ENCODE measurements at regions not wholly inside any gene's neighbourhood (a gene's known extent, or its start where the extent isn't known, plus 50 kb on each side); places are given as distances from the start of the nearest gene placed in this dataset.

DNA sequence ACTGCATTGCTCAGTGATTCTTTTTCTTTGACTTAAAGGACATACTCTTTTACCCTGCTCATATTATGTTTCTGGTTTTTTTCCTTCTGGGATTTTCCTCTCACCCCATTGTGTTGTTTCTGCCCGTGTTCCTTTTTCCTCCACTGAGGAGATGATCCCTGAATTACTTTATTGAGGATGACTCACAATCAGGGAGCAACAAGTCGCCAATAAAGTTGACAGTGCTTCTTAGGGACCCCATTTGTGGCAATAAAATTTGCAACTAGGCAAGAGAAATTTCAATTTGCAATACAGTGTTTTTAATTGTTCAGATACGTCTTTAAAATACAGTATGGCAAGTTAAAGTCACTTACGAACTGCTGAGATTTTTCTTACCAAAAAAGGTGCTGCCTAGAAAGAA is 217.9 kb downstream of the SOX4 start:
- TF ChIP-seq, protein P1, sequence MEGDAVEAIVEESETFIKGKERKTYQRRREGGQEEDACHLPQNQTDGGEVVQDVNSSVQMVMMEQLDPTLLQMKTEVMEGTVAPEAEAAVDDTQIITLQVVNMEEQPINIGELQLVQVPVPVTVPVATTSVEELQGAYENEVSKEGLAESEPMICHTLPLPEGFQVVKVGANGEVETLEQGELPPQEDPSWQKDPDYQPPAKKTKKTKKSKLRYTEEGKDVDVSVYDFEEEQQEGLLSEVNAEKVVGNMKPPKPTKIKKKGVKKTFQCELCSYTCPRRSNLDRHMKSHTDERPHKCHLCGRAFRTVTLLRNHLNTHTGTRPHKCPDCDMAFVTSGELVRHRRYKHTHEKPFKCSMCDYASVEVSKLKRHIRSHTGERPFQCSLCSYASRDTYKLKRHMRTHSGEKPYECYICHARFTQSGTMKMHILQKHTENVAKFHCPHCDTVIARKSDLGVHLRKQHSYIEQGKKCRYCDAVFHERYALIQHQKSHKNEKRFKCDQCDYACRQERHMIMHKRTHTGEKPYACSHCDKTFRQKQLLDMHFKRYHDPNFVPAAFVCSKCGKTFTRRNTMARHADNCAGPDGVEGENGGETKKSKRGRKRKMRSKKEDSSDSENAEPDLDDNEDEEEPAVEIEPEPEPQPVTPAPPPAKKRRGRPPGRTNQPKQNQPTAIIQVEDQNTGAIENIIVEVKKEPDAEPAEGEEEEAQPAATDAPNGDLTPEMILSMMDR (IDR thresholded peaks at IDR 0.05; ENCODE audit: unreplicated experiment) = no peak
- H3K4me1 Mint-ChIP-seq (ENCODE audit: low read depth, unreplicated experiment) = peaks cover 8% of the 10 kb centered on the region
- H3K9me3 Mint-ChIP-seq (ENCODE audit: low read depth, unreplicated experiment) = peaks cover 2% of the 10 kb centered on the region
- H3K27me3 Mint-ChIP-seq (ENCODE audit: unreplicated experiment) = no peaks in the 10 kb centered on the region
- BruUV-seq (replicated peaks) = no TSS peak
- no peak overlapping the region for H3K4me3 Mint-ChIP-seq (ENCODE audit: low read depth, unreplicated experiment)
- intact Hi-C loops (cut with micrococcal nuclease; ENCODE audit: unreplicated experiment) = no loop called here
- DNase-seq = no peak
- CTCF ChIA-PET = no interaction called here
- H3K27ac Mint-ChIP-seq (ENCODE audit: unreplicated experiment) = no peak overlapping the region
- H3K36me3 Mint-ChIP-seq (ENCODE audit: insufficient read depth, unreplicated experiment) = no peaks in the 10 kb centered on the region

DNA sequence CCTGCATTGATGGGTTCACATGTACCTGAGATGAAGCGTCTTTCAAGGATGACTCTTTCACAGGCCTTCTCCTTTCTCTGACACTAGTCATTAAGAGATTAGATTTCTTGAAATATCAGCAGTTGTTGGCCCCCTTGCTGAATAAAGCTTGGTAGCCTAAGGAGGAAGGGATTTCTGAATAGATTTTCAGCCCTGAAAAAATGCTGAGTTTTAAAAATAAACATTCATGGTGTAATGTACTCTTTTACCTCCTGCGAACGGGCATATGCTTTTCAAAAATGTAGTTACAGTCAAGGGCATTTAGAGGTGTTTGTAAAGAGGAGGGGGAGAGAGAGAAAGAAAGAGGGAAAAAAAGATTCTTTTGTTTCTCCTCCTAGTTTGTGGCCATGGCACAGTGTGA is 222.7 kb downstream of the SOX4 start:
- TF ChIP-seq, protein P1 (IDR thresholded peaks at IDR 0.05; ENCODE audit: unreplicated experiment) = no peak
- intact Hi-C loops (cut with micrococcal nuclease; ENCODE audit: unreplicated experiment) = no loop called here
- peaks cover 2% of the 10 kb centered on the region for H3K9me3 Mint-ChIP-seq (ENCODE audit: low read depth, unreplicated experiment)
- no peaks in the 10 kb centered on the region for H3K4me1 Mint-ChIP-seq (ENCODE audit: low read depth, unreplicated experiment)
- H3K27me3 Mint-ChIP-seq (ENCODE audit: unreplicated experiment) = no peaks in the 10 kb centered on the region
- no TSS peak for BruUV-seq (replicated peaks)
- no peak overlapping the region for H3K27ac Mint-ChIP-seq (ENCODE audit: unreplicated experiment)
- CTCF ChIA-PET = no interaction called here
- no peaks in the 10 kb centered on the region for H3K36me3 Mint-ChIP-seq (ENCODE audit: insufficient read depth, unreplicated experiment)
- DNase-seq = no peak
- no peak overlapping the region for H3K4me3 Mint-ChIP-seq (ENCODE audit: low read depth, unreplicated experiment)

DNA sequence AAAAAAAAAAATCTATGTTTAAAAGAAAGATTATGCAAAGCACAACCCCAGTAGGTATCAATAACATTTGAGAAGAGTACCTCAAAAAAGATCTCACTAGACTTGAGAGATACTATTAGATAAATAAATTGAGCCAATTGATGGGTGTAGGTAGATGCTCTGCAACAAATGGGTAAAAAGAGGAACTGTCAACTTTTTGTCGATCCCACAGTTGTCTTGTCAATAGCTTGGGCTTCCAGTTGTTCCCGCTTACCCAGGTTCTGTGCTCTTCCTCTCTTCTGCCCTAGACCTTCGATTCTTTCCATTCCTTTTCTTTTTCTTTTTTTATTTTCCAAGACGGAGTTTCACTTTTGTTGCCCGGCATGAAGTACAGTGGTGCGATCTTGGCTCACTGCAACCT is 226.9 kb downstream of the SOX4 start:
- peaks cover 27% of the 10 kb centered on the region for H3K4me1 Mint-ChIP-seq (ENCODE audit: low read depth, unreplicated experiment)

GRCh38 chr6:21823371-21823770 is 229.8 kb downstream of the SOX4 start:
- no TSS peak for BruUV-seq (replicated peaks)
- Mint-ChIP-seq H3K4me3 (ENCODE audit: low read depth, unreplicated experiment) (no peak overlapping the region), H3K9me3 (ENCODE audit: low read depth, unreplicated experiment) (no peaks in the 10 kb centered on the region), H3K4me1 (ENCODE audit: low read depth, unreplicated experiment) (peaks cover 41% of the 10 kb centered on the region), H3K27ac (ENCODE audit: unreplicated experiment) (no peak overlapping the region), H3K27me3 (ENCODE audit: unreplicated experiment) (no peaks in the 10 kb centered on the region), H3K36me3 (ENCODE audit: insufficient read depth, unreplicated experiment) (peaks cover 6% of the 10 kb centered on the region)
- TF ChIP-seq, protein P1 (IDR thresholded peaks at IDR 0.05; ENCODE audit: unreplicated experiment) = no peak
- DNase-seq = no peak
- CTCF ChIA-PET = no interaction called here
- intact Hi-C loops (cut with micrococcal nuclease; ENCODE audit: unreplicated experiment) = loop anchor here (10.0 kb wide), 1 partner anchor 1001 kb away; no protein-coding TSS in a partner anchor

More for the DNA sequence above, 226.9 kb downstream of the SOX4 start:
- intact Hi-C loops (cut with micrococcal nuclease; ENCODE audit: unreplicated experiment) = loop anchor here (10.0 kb wide), 1 partner anchor 1004 kb away; no protein-coding TSS in a partner anchor
- Mint-ChIP-seq H3K27ac (ENCODE audit: unreplicated experiment) (no peak overlapping the region), H3K9me3 (ENCODE audit: low read depth, unreplicated experiment) (no peaks in the 10 kb centered on the region), H3K36me3 (ENCODE audit: insufficient read depth, unreplicated experiment) (no peaks in the 10 kb centered on the region), H3K27me3 (ENCODE audit: unreplicated experiment) (no peaks in the 10 kb centered on the region), H3K4me3 (ENCODE audit: low read depth, unreplicated experiment) (no peak overlapping the region)
- TF ChIP-seq, protein P1 (IDR thresholded peaks at IDR 0.05; ENCODE audit: unreplicated experiment) = no peak
- CTCF ChIA-PET = interaction anchor here (0.7 kb wide), 1 partner anchor 941 kb away, joined by 3 read pairs; no protein-coding TSS in a partner anchor
- DNase-seq = no peak
- BruUV-seq (replicated peaks) = no TSS peak

Data from Calu3 (cell line).